GM19193 (cell line): ENCODE measurements at regions not wholly inside any gene's neighbourhood (a gene's known extent, or its start where the extent isn't known, plus 50 kb on each side); places are given as distances from the start of the nearest gene placed in this dataset.

Source experiments
- POLR2A ChIP-seq: IDR thresholded peaks from 4 replicates; pipeline ENCODE4 v1.6.1; 2011; ENCODE audit not compliant: insufficient read depth, insufficient read length; ENCODE audit errors: extremely low read depth

DNA sequence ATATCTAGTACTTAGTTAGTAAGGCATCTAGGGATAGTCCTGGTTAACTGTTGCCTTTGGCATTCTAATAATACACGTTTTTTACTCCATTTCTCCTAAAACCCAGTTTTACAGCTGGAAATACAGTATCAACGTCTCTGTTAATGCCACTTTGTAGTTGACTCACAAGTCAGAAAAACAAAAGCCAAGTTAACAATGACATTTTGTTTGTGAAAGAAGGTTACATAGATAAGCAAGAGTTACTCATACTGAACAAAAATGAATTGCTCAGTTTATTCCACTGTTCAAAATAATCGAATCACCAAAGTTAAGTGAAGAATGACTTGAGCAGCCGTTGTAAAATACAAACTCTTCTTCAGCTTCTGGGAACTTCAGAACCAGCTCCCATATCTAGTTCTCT, 540.3 kb downstream of the ETS1 start:
- no peak for TF ChIP-seq POLR2A

DNA sequence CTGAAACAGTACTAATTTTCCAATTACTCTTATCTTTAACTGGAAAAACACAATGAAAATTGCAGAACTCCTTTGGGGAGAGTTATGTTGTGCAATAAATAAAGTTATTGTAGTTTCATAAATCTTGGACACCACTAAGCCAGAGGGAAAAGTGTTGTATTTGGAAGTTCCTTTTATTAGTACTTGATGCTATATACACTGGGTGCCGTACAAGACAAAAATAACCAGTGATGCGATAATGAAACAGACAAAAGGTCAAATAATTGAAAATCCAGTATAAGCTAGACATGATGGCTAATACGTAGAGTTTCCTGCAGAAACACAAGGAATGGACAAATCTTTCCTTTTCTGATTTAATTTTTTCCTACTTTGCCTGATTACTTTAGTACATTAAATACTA, 541.1 kb downstream of the ETS1 start:
- no peak for TF ChIP-seq POLR2A

GRCh38 chr11:128045094-128045725, 542.1 kb downstream of the ETS1 start:
- TF ChIP-seq POLR2A, result no peak

- TF ChIP-seq POLR2A, result no peak
Observed at GRCh38 chr11:128042290-128042751, 545.0 kb downstream of the ETS1 start.

DNA sequence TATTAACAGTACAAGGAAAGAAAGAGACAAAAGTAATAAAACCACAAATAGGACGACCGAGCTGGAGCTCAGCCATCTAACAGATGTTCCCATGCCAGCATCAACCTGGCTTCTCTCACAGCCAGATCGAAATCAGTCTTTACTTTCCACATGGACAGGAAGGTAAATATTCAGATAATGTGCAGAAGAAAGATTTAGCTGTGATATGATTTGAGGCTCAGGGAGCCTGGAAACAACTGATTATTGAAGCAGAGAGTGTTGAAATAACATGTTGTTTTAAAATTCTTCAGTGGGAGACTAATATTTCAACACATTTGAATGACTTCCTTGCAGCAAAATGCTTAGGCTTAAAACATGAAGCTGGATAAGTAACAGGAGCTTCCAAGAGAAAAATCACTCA, 546.8 kb downstream of the ETS1 start:
- no peak for TF ChIP-seq POLR2A

DNA sequence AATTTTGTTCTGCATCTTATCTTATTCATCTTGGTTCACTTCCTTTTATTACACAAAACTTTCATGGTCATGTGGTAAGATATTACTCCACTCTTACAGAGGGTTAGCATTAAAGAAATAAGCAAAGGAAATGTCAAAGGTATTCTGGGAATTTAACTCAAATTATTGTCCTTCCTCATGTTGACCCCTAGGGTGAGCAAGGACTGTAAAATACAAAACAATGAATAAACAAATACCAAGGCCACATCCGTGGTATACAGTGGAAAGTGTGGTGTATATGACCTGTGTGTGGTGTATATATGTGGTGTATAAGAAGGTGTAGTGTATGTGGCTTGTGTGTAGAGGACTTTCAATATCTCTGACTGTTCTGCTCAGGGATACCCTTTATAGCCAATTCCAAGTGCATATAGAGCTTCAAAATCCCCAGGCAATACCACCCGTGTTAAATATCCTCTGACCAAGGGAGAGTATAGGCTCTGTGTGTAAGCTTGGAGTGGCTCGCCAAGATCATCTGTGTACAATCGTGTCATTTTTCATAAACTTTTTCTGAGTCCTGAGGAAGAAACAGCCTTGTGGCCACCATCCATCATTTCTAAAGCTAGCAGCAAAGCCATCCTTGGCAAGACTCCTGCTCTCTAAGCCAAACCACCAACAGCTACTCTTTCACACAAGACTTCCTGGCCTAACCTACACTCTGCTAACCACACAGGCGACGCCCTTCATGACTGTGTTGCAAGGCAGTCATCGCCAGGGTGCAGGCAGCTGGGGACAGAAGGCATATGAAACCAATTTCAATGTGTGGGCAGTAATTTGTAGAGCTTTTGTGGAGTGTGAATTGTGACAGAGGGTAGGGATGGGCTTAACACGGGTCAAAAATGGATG, 548.0 kb downstream of the ETS1 start:
- no peak for TF ChIP-seq POLR2A

- no peak for TF ChIP-seq POLR2A
Observed at GRCh38 chr11:128036556-128037093, 550.7 kb downstream of the ETS1 start.

GRCh38 chr11:128036006-128036405, 551.4 kb downstream of the ETS1 start:
- no peak for TF ChIP-seq POLR2A

- TF ChIP-seq POLR2A, result no peak
Observed at GRCh38 chr11:128029219-128029722, 558.1 kb downstream of the ETS1 start.

GRCh38 chr11:128026596-128026995, 560.8 kb downstream of the ETS1 start:
- TF ChIP-seq POLR2A, result no peak

- TF ChIP-seq POLR2A, result no peak
Observed at GRCh38 chr11:128022761-128023160, 564.6 kb downstream of the ETS1 start.

GRCh38 chr11:128022007-128022368, 565.4 kb downstream of the ETS1 start:
- no peak for TF ChIP-seq POLR2A

GRCh38 chr11:128021349-128022006, 565.9 kb downstream of the ETS1 start:
- TF ChIP-seq POLR2A, result no peak

DNA sequence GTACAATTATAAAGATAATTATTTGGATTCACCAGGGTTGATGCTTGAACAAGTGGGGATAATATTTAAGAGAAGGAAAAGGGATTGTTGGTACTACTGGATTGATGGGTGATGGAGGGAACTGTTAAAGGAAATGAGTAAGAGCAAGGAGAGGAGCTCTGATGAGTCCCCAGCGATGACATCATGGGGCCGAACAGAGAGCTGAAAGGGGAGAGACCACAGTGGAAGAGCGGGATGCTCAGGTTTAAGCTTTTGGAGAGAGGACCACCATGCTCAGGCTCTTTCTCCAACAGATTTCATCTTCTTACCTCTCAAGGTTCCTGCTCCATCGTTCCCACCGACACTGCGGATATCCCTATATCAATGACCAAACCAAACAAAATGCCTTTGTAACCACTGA, 568.7 kb downstream of the ETS1 start:
- no peak for TF ChIP-seq POLR2A

DNA sequence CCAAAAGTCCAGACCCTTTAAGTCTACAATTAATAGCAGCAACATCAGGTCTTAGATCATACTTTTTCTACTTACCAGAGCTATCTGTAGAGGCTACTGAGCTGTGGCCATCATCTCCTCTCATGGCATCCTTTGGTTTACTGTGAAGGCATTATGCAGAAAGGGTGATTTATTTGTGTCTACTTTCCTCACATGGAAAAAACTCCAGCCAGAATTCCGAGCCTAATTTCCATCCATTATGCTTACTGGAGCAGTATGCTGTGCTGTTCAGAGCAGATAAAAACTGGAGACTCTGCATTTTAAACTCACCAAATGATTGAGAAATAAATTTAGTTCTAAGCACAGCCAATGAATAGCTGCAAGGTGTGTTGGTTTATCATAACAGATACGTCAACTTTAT, 581.8 kb downstream of the ETS1 start:
- no peak for TF ChIP-seq POLR2A
